Esophagus squamous epithelium (tissue), 5 donors: ENCODE measurements at regions not wholly inside any gene's neighbourhood (a gene's known extent, or its start where the extent isn't known, plus 50 kb on each side); places are given as distances from the start of the nearest gene placed in this dataset.

Source experiments
- DNase-seq: peaks from one replicate; lab custom pipeline; 2025; lab: John Stamatoyannopoulos, UW
- H3K27ac ChIP-seq, 4 donors: fragments of 200-600 bp; sonication (generic); one replicate each; pipeline ENCODE4 v1.5.1; 2016 to 2019; ENCODE audit warnings: mild to moderate bottlenecking in 1 of 4
- H3K27me3 ChIP-seq, 4 donors: fragments of 200-600 bp; sonication (generic); 1 replicate in 3 of 4; 2 replicates in 1 of 4; pipeline versions ENCODE4 v1.5.1 to v1.6.0; 2017 to 2021; ENCODE audit warnings: antibody characterized with exemption in 1 of 4
- H3K36me3 ChIP-seq, 3 donors: fragments of 200-600 bp; sonication (generic); one replicate each; pipeline ENCODE4 v1.5.1; 2016 to 2019
- H3K4me1 ChIP-seq, 3 donors: fragments of 200-600 bp; sonication (generic); one replicate each; pipeline ENCODE4 v1.5.1; 2017 to 2019
- H3K4me3 ChIP-seq, 4 donors: fragments of 200-600 bp; sonication (generic); 1 replicate in 3 of 4; 2 replicates in 1 of 4; pipeline ENCODE4 v1.5.1; 2016 to 2019; ENCODE audit warnings: mild to moderate bottlenecking in 2 of 4, moderate library complexity in 1 of 4
- H3K9me3 ChIP-seq, 3 donors: fragments of 200-600 bp; sonication (generic); one replicate each; pipeline ENCODE4 v1.5.1; 2016 to 2019
- POLR2A ChIP-seq, 4 donors: fragments of 450-650 bp; IDR thresholded peaks; one replicate each; pipeline ENCODE4 v1.6.1; 2017; ENCODE audit warnings: antibody characterized with exemption in 4 of 4, mild to moderate bottlenecking in 4 of 4, moderate library complexity in 3 of 4
- WGBS, 2 donors: methylation state at CpG; one replicate each; pipeline ENCODE4 v1.1.5; 2018; 5-methylcytosine and 5-hydroxymethylcytosine counted together
- intact Hi-C: fragments of 100-400 bp; cut with DNase I; formaldehyde crosslinking; loops from one replicate; pipeline ENCODE4 v1.15.0; 2022
- TF ChIP-seq, protein P1 (sequence below), 6 experiments: fragments of 450-650 bp in 4 of 6; fragments of 200-600 bp in 2 of 6; sonication (generic) in 2 of 6; IDR thresholded peaks; one replicate each; pipeline ENCODE4 v1.5.1; 2016 to 2019; ENCODE audit warnings: antibody characterized with exemption in 6 of 6, mild to moderate bottlenecking in 4 of 6, moderate library complexity in 4 of 6
- donor health status: DM: yes; HTN: yes; CAD: no.

DNA sequence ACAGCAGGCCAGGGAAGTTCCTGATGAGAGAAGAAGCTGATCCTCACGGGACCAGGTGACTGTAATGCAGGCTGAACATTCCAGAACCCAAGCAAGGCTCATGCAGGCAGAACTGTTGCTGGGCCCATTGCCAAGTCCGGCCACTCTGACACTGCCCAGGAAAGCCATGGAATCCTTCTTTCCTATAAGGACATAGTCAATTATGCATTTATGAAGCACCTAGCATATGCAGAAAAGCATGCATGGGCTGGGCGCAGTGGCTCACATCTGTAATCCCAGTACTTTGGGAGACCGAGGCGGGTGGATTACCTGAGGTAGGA, 83.7 kb upstream of the SLC1A3 start:
- no peak for DNase-seq
- intact Hi-C loops: no loop called here
- TF ChIP-seq POLR2A (IDR thresholded peaks at IDR 0.05): no peak
- TF ChIP-seq, protein P1, sequence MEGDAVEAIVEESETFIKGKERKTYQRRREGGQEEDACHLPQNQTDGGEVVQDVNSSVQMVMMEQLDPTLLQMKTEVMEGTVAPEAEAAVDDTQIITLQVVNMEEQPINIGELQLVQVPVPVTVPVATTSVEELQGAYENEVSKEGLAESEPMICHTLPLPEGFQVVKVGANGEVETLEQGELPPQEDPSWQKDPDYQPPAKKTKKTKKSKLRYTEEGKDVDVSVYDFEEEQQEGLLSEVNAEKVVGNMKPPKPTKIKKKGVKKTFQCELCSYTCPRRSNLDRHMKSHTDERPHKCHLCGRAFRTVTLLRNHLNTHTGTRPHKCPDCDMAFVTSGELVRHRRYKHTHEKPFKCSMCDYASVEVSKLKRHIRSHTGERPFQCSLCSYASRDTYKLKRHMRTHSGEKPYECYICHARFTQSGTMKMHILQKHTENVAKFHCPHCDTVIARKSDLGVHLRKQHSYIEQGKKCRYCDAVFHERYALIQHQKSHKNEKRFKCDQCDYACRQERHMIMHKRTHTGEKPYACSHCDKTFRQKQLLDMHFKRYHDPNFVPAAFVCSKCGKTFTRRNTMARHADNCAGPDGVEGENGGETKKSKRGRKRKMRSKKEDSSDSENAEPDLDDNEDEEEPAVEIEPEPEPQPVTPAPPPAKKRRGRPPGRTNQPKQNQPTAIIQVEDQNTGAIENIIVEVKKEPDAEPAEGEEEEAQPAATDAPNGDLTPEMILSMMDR (IDR thresholded peaks at IDR 0.05): no peak
- Histone ChIP-seq H3K27me3 (peaks cover 0 to 18% (median 0%) of the 10 kb centered on the region in 4 donors), H3K4me3 (no peak overlapping the region), H3K9me3 (no peaks in the 10 kb centered on the region), H3K27ac (peak overlapping the region in 1 of 4 donors; percentile 32), H3K4me1 (peaks cover 0 to 41% (median 21%) of the 10 kb centered on the region in 3 donors), H3K36me3 (no peaks in the 10 kb centered on the region)
- 40 to 73% methylated on average over 2 to 3 of the region's 5 CpGs for WGBS, 2 donors

DNA sequence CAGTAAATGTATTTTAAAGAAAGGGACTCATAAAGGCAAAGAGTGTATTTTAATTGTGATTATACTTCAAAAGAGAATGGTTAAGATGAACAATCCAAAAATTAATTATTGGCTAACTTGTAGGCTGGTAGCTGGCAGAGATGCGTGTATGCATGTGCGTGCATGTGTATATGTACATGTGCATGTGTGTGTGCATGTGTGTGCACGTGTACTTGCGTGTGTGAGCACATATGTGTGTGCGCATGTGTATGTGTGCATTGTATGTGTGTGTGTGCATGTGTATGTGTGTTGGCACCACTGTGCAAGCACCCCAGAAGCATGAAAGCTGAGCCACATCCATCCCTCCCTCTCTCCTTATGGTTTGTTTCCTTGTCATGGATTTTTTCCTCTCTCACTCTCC, 83.0 kb upstream of the SLC1A3 start:
- TF ChIP-seq POLR2A (IDR thresholded peaks at IDR 0.05): no peak
- TF ChIP-seq, protein P1 (IDR thresholded peaks at IDR 0.05): no peak
- intact Hi-C loops: no loop called here
- H3K4me1 ChIP-seq: peaks cover 0 to 48% (median 21%) of the 10 kb centered on the region in 3 donors
- no peak for DNase-seq
- no peak overlapping the region for H3K27ac ChIP-seq
- no peak overlapping the region for H3K4me3 ChIP-seq
- peaks cover 0 to 18% (median 0%) of the 10 kb centered on the region in 4 donors for H3K27me3 ChIP-seq
- 85 to 86% methylated on average over 5 of the region's 5 CpGs for WGBS, 2 donors
- no peaks in the 10 kb centered on the region for H3K9me3 ChIP-seq
- no peaks in the 10 kb centered on the region for H3K36me3 ChIP-seq

DNA sequence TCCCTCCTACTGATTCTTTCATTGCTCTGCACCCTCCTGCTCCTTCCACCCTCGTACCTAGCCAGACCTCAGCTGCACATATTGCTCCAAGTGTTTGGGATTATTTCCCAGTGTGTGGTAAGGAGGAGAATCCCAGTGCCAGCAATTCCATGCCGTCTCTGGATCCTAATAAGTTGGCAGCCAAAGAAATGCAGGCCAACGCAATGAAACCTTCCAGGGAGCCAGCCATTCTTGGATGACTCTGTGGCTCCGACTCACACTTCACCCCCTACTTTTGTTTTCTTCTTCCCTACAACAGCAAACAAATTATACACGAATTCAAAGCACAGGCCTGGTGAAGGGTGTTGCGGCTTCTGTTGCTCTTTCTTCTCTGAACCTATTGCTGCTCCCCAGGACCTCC, 82.5 kb upstream of the SLC1A3 start:
- H3K27me3 ChIP-seq: peaks cover 0 to 18% (median 0%) of the 10 kb centered on the region in 4 donors
- H3K27ac ChIP-seq: no peak overlapping the region
- intact Hi-C loops: no loop called here
- H3K4me1 ChIP-seq: peaks cover 0 to 53% (median 26%) of the 10 kb centered on the region in 3 donors
- WGBS, 2 donors: 38 to 59% methylated on average over 6 of the region's 6 CpGs
- DNase-seq: no peak
- no peaks in the 10 kb centered on the region for H3K9me3 ChIP-seq
- no peaks in the 10 kb centered on the region for H3K36me3 ChIP-seq
- no peak overlapping the region for H3K4me3 ChIP-seq
- no peak for TF ChIP-seq POLR2A (IDR thresholded peaks at IDR 0.05)
- TF ChIP-seq, protein P1 (IDR thresholded peaks at IDR 0.05): no peak

DNA sequence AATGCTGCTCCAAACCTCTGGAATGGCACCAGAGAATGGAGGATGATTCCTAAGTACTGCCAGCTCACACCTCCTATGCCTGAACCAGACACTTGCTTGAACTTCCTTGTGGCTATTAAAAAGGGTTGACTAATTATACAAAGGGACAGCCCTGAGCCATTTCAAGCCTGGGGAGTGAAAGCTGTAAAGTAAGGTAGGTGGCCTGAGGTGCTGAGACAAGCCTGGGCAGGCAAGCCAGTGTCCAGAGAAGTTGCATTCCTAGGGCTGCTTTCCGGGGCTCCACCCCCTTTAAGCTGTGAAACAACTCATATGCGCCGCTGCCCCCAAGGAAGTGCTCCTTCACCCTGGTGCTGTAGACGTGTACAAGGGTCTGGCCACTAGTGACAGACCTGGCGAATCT, 79.9 kb upstream of the SLC1A3 start:
- 100% methylated on average over 1 of the region's 5 CpGs; no CpG with 5 or more reads in 1 of the 2 donors for WGBS, 2 donors
- no peak for TF ChIP-seq POLR2A (IDR thresholded peaks at IDR 0.05)
- TF ChIP-seq, protein P1 (IDR thresholded peaks at IDR 0.05): no peak
- intact Hi-C loops: no loop called here
- no peaks in the 10 kb centered on the region for H3K9me3 ChIP-seq
- H3K27ac ChIP-seq: no peak overlapping the region
- no peak overlapping the region for H3K4me3 ChIP-seq
- H3K4me1 ChIP-seq: peaks cover 0 to 54% (median 27%) of the 10 kb centered on the region in 3 donors
- H3K27me3 ChIP-seq: peaks cover 0 to 12% (median 0%) of the 10 kb centered on the region in 4 donors
- DNase-seq: no peak
- no peaks in the 10 kb centered on the region for H3K36me3 ChIP-seq

DNA sequence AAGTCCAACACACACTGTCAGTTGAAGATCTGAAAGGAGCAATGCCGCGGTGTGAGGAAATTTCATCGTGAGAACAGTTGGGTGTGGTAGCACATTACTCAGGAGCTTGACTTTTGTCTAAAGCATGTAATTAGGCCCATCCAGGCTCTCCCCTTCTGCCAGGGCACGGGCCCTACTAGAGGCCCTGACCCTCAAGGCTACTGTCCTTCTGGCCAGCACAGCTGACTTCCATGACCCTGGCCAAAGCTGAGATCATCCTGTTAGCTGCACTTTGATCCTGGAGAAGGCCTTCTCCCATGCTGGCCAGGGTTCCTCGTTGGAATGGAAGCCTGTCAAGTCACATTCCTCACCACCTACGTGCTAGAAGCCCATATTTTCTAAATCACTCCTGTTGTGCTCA, 77.8 kb upstream of the SLC1A3 start:
- no peak for TF ChIP-seq POLR2A (IDR thresholded peaks at IDR 0.05)
- 43 to 49% methylated on average over 5 to 6 of the region's 6 CpGs for WGBS, 2 donors
- no peaks in the 10 kb centered on the region for H3K9me3 ChIP-seq
- intact Hi-C loops: no loop called here
- no peak overlapping the region for H3K27ac ChIP-seq
- peaks cover 0 to 34% (median 11%) of the 10 kb centered on the region in 3 donors for H3K4me1 ChIP-seq
- DNase-seq: no peak
- H3K4me3 ChIP-seq: no peak overlapping the region
- H3K27me3 ChIP-seq: peaks cover 0 to 16% (median 0%) of the 10 kb centered on the region in 4 donors
- H3K36me3 ChIP-seq: no peaks in the 10 kb centered on the region

DNA sequence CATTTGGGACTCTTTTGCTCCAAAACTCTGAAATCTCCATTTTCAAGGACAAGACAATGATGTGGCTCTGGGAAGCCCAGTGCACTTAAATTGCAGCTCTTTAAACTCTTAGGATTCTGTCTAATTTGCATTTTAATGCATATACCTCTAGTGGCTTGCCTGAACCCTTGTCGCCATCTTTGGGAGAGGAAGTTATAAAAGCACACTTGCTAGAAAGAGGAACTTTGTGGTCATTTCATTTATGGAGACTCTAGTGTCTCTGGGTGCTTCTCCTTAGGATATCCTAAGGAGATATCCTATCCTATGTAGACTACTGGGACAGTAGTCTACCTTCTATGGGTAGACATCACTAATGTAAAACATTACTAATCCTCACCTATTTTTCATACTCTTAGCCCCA, 77.3 kb upstream of the SLC1A3 start:
- H3K36me3 ChIP-seq: no peaks in the 10 kb centered on the region
- no peak overlapping the region for H3K4me3 ChIP-seq
- TF ChIP-seq, protein P1 (IDR thresholded peaks at IDR 0.05): no peak
- no peak for TF ChIP-seq POLR2A (IDR thresholded peaks at IDR 0.05)
- H3K9me3 ChIP-seq: no peaks in the 10 kb centered on the region
- H3K27ac ChIP-seq: no peak overlapping the region
- H3K27me3 ChIP-seq: peaks cover 0 to 13% (median 0%) of the 10 kb centered on the region in 4 donors
- 67 to 75% methylated on average over 1 of the region's 1 CpG for WGBS, 2 donors
- DNase-seq: no peak
- intact Hi-C loops: no loop called here
- H3K4me1 ChIP-seq: peaks cover 0 to 30% (median 11%) of the 10 kb centered on the region in 3 donors
